ENCODE measurements at regions not wholly inside any gene's neighbourhood (a gene's known extent, or its start where the extent isn't known, plus 50 kb on each side); places are given as distances from the start of the nearest gene placed in this dataset.

DNA sequence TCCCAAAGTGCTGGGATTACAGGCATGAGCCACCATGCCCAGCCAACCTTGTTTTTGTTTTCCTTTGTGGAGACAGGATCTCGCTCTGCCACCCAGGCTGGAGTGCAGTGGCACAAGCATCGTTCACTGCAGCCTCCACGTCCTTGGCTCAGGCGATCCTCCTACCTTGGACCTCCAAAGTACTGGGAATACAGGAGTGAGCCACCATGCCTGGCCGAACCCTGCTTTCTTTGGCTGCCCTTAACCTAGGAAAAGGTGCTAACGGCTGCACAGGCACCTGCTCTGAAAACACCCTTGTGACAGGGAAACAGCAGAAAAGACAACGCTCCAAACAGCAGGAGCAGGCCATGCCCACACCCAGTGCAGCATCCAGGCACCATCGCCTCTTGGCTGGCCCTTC is 71.9 kb downstream of the OAT start:
- DNase-seq (ENCODE audit: low read depth): no peak

DNA sequence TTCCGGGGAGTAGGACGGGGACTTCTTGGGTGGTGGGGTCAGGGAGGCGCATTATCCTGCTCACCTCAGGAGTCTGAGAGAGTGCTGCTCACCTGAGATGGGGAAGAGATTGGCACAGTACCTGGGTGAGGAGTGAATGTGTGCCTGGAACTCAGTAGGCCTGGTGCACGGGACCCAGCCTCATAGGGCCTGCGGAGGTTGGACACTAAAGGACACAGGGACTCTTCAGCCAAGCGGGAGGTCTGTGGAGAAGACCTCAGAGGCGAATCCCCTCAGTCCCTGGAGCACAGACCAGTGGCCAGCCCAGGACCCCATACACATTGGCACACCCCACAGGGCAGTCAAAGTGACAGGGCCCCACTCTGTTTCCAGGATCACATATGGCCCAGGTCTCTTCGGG is 73.2 kb downstream of the OAT start:
- no peak for DNase-seq (ENCODE audit: low read depth)

- DNase-seq (ENCODE audit: low read depth): no peak
Observed at GRCh38 chr10:124344931-124345330, 73.8 kb downstream of the OAT start.

- no peak for DNase-seq (ENCODE audit: low read depth)
Observed at GRCh38 chr10:124344266-124344590, 74.5 kb downstream of the OAT start.

DNA sequence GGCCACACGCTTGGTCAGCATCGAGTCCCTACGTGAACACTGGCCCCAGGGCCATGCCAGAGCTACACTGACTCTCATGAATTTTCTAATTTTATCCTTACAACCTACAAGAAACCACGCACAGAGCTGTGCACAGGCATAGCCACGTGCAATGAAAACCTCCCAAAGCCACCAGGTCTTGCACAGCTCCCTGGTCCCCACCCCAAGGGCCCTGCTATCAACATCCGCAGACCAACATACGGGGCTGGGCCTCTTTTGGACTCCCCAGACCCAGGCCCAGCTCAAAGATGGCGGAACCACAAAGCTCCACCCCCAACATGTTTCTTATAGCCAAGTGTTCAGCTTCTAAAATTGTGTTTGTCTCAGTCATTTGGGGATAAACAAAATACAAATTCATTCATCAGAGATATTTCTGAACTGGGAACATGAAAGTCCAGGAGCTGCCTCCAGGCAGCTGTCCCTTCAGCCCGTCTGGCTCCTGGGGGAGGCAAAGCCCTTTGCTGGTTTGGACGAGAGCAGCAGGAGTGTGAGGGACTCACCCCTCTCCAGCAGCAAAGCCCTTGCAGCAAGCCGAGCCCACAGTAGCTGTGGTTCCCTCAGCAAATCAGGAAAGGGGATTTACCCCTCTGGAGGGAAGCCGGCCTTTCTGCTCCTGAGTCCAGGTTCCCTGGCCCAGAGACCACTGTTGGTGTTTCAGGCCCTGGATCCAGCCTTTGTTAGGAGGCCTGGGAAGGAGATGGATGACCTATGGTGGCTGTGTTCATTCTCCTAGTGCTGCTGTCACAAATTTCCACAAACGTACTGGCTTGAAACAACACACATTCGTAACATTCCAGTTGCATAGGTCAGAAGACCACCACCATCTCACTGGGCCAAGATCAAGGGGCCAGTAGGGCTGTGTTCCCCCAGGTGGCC is 75.1 kb downstream of the OAT start:
- DNase-seq (ENCODE audit: low read depth): no peak

GRCh38 chr10:124342821-124343170 is 75.9 kb downstream of the OAT start:
- no peak for DNase-seq (ENCODE audit: low read depth)

DNA sequence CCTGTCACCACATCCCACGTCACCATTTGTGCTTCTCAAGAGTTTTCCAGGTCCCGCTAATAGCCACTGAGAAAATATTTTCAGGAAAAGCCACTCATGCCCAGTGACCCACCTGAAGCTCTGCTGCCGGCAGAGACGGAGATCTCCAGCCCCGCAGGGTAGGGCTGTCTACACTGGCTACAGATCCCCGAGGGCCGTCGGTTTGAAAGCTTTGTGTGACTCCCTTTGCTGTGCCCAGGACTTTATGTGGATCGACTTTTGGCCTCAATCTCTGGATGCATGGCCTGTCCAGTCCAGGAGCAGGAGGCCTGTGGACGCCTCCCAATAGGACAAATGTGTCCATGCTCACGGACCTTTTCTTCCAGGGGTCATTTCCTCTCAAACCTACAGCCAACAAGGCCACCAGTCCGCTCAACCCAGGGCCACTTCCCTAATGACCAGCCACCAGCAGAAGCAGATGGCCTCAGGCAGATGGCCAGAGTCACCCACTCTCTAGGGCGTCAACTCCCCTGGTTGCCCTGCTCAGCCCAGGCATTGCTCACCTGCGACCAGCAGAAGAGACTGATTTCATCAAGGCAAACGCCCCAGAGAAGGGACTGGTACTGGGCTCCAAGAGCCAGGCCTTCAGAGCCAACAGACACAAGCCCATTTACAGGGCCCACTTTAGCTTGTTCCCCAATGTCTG is 76.4 kb downstream of the OAT start:
- no peak for DNase-seq (ENCODE audit: low read depth)

DNA sequence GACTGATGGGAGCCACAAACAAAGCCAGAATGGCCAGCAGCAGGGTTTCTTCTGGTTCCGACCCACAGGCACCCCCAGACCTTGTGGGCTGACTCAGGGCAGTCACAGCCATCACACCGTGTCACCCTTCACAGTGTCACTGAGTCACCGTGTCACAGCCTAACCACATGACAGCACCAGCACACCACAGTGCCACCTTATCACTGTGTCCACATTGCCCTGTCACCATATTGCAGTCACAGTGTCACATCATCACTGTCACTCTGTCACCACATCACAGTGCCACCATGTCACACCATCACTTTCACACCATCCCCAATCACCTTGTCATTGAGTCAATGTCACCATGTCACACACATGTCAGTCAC is 77.0 kb downstream of the OAT start:
- no peak for DNase-seq (ENCODE audit: low read depth)

DNA sequence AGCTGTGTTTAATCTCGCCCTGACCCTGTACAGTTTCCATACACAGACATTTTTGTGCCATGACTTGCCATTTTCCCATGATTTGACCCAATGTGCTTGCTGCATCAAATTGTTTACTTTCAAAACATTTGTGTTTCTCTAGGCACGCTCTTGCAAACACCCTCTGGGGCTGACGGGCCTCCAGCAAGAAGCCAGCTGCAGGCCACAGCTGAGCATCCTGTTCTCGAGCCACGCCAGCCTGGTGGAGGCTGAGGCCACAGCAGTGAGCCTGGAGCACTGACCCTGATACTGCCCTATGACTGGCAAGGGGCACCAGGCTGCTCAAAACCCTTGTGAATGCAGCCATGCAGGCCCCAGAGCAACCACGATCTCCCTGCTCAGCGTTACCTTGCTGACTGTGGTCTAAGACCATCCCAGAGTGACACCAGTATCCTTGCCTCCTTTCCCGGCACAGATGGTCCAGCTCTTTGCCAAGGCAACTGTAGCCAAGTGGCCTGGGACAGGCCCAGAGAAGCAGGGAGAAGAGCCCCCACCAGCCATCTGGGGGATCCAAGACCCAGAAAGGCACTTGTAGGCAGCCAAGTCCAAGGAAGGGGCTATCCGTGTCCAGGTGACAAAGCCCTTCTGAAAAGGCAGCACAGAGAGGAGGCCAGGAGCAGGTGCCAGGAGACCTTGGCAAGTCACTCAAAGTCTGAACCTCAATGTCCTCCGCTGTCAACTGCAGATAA is 78.5 kb downstream of the OAT start:
- no peak for DNase-seq (ENCODE audit: low read depth)

GRCh38 chr10:124339119-124340032 is 79.3 kb downstream of the OAT start:
- DNase-seq (ENCODE audit: low read depth): no peak

GRCh38 chr10:124338276-124338925 is 80.3 kb downstream of the OAT start:
- DNase-seq (ENCODE audit: low read depth): no peak

GRCh38 chr10:124336186-124336585 is 82.5 kb downstream of the OAT start:
- no peak for DNase-seq (ENCODE audit: low read depth)

DNA sequence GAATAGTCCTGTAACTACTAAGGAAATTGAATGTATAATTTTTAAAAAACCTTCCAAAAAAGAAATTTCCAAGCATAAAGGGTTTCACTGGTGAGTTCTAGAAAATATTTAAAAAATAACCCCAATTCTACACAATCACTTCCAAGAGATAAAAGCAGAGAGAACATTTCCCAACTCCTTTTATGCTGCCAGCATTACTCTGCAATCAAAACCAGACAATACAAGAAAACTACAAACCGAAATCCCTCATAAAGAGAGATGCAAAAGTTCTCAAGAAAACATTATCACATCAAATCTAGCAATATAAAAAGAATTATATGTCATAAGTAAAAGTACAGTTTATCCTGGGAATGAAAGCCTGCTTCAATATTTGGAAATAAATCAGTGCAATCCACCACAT is 84.8 kb downstream of the OAT start:
- no peak for DNase-seq (ENCODE audit: low read depth)

GRCh38 chr10:124332426-124332825 is 86.3 kb downstream of the OAT start:
- DNase-seq (ENCODE audit: low read depth): no peak

GRCh38 chr10:124329941-124330340 is 88.8 kb downstream of the OAT start:
- no peak for DNase-seq (ENCODE audit: low read depth)

GRCh38 chr10:124329362-124329761 is 89.4 kb downstream of the OAT start:
- no peak for DNase-seq (ENCODE audit: low read depth)

- no peak for DNase-seq (ENCODE audit: low read depth)
Observed at GRCh38 chr10:124328477-124329220, 90.1 kb downstream of the OAT start.

- no peak for DNase-seq (ENCODE audit: low read depth)
Observed at GRCh38 chr10:124325998-124326636, 92.6 kb downstream of the OAT start.

GRCh38 chr10:124325633-124325914 is 93.1 kb downstream of the OAT start:
- DNase-seq (ENCODE audit: low read depth): no peak

- no peak for DNase-seq (ENCODE audit: low read depth)
Observed at GRCh38 chr10:124324856-124325632, 93.7 kb downstream of the OAT start.

Measured in T-helper 22 cell (primary cell).